ENCODE measurements at regions not wholly inside any gene's neighbourhood (a gene's known extent, or its start where the extent isn't known, plus 50 kb on each side); places are given as distances from the start of the nearest gene placed in this dataset.

DNA sequence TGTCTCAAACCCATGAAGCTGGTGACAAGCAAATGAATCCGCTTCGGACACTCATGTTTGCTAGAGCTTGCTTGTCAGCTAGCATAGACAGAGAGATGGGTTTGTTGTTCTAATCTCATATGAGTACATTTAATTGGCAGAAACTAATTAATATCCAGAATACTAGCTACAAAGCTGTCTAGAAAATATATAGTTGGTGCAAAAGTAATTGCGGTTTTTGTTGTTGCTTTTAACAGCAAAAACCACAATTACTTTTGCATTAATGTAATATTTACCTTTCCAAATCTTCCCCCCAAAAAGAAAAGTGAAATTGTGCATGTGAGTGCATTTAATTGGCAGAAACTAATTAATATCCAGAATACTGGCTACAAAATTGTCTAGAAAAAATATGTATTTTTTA lies 1115.2 kb downstream of the TDRD15 start:
- POLR2A ChIA-PET, result no interaction called here
- CTCF ChIA-PET, result no interaction called here
- DNase-seq (ENCODE audit: low read depth), result no peak
- TF ChIP-seq, protein P1, sequence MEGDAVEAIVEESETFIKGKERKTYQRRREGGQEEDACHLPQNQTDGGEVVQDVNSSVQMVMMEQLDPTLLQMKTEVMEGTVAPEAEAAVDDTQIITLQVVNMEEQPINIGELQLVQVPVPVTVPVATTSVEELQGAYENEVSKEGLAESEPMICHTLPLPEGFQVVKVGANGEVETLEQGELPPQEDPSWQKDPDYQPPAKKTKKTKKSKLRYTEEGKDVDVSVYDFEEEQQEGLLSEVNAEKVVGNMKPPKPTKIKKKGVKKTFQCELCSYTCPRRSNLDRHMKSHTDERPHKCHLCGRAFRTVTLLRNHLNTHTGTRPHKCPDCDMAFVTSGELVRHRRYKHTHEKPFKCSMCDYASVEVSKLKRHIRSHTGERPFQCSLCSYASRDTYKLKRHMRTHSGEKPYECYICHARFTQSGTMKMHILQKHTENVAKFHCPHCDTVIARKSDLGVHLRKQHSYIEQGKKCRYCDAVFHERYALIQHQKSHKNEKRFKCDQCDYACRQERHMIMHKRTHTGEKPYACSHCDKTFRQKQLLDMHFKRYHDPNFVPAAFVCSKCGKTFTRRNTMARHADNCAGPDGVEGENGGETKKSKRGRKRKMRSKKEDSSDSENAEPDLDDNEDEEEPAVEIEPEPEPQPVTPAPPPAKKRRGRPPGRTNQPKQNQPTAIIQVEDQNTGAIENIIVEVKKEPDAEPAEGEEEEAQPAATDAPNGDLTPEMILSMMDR (IDR thresholded peaks at IDR 0.05; ENCODE audit: insufficient read depth, low read depth, low read length), result no peak
- H3K4me3 ChIP-seq (ENCODE audit: low read depth, low read length), result no peak overlapping the region
- no peaks in the 10 kb centered on the region for H3K36me3 ChIP-seq (ENCODE audit: control insufficient read depth, insufficient read depth, low read length)
- no peaks in the 10 kb centered on the region for H3K27me3 ChIP-seq (ENCODE audit: control insufficient read depth, insufficient read depth, low read length)

GRCh38 chr2:22247466-22247865 lies 1123.7 kb downstream of the TDRD15 start:
- H3K36me3 ChIP-seq (ENCODE audit: control insufficient read depth, insufficient read depth, low read length), result no peaks in the 10 kb centered on the region
- DNase-seq (ENCODE audit: low read depth), result no peak
- no peak overlapping the region for H3K4me3 ChIP-seq (ENCODE audit: low read depth, low read length)
- no peaks in the 10 kb centered on the region for H3K27me3 ChIP-seq (ENCODE audit: control insufficient read depth, insufficient read depth, low read length)
- ChIA-PET POLR2A (no interaction called here), CTCF (no interaction called here)
- TF ChIP-seq, protein P1 (IDR thresholded peaks at IDR 0.05; ENCODE audit: insufficient read depth, low read depth, low read length), result no peak

DNA sequence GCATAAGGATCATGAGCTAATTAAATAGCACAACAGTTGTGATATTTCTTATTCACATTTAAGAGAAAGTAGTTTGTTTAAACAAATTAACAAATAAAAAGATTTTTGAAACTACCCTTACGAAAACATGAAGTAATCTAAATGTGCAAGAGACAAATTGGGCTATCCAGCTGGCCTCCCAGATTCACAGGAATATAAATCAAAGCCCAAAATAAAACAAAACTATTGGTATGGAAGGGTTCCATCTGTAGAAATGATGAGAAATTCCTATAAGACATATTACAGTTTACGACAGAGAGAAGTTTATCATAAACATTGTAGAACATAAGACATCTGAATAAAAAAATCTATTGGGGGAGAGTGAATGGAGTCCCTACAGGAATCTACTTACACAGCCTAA lies 1125.1 kb downstream of the TDRD15 start:
- CTCF ChIA-PET, result interaction anchor here (1.0 kb wide), 1 partner anchor 107 kb away, joined by 4 read pairs; no protein-coding TSS in a partner anchor
- Histone ChIP-seq H3K4me3 (ENCODE audit: low read depth, low read length) (no peak overlapping the region), H3K27me3 (ENCODE audit: control insufficient read depth, insufficient read depth, low read length) (no peaks in the 10 kb centered on the region), H3K36me3 (ENCODE audit: control insufficient read depth, insufficient read depth, low read length) (no peaks in the 10 kb centered on the region)
- no peak for DNase-seq (ENCODE audit: low read depth)
- TF ChIP-seq, protein P1 (IDR thresholded peaks at IDR 0.05; ENCODE audit: insufficient read depth, low read depth, low read length), result no peak
- POLR2A ChIA-PET, result no interaction called here

DNA sequence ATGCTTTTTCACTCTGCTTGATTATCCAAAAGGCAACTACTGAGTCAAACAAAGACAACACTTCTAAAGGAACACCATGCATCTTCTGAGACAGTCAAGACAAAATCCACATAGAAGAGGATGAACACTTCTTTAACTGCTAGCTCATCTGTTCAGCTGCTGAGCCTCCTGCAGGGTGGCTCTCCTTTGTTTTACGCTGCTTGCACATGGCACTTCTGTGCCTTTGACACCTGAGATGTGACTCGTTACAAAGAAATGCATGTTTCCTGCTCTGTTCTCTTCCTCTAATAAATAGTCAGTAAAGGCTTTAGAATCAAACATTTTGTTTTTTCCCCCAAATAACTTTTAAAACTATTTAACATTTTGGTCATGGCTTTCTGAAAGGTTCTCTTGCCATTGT lies 1129.4 kb downstream of the TDRD15 start:
- TF ChIP-seq, protein P1 (IDR thresholded peaks at IDR 0.05; ENCODE audit: insufficient read depth, low read depth, low read length), result no peak
- no peak for DNase-seq (ENCODE audit: low read depth)
- ChIA-PET CTCF (no interaction called here), POLR2A (no interaction called here)
- no peak overlapping the region for H3K4me3 ChIP-seq (ENCODE audit: low read depth, low read length)
- H3K27me3 ChIP-seq (ENCODE audit: control insufficient read depth, insufficient read depth, low read length), result no peaks in the 10 kb centered on the region
- no peaks in the 10 kb centered on the region for H3K36me3 ChIP-seq (ENCODE audit: control insufficient read depth, insufficient read depth, low read length)

DNA sequence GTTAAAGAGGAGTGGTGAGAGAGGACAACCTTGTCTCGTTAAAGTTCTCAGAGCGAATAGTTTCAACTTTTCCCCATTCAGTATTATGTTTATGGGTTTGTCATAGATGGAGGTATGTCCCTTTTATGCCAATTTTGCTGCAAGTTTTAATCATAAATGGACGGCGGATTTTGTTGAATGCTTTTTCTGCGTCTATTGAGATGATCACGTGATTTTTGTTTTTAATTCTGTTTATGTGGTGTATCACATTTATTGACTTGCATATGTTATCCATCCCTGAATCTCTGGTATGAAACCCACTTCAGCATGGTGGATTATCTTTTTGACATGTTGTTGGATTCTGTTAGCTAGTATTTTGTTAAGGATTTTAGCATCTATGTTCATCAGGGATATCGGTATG lies 1123.8 kb upstream of the KLHL29 start:
- Histone ChIP-seq H3K4me3 (ENCODE audit: low read depth, low read length) (no peak overlapping the region), H3K27me3 (ENCODE audit: control insufficient read depth, insufficient read depth, low read length) (no peaks in the 10 kb centered on the region), H3K36me3 (ENCODE audit: control insufficient read depth, insufficient read depth, low read length) (no peaks in the 10 kb centered on the region)
- ChIA-PET CTCF (no interaction called here), POLR2A (no interaction called here)
- TF ChIP-seq, protein P1 (IDR thresholded peaks at IDR 0.05; ENCODE audit: insufficient read depth, low read depth, low read length), result no peak
- DNase-seq (ENCODE audit: low read depth), result no peak

Data from BJ (cell line).